ENCODE measurements at regions not wholly inside any gene's neighbourhood (a gene's known extent, or its start where the extent isn't known, plus 50 kb on each side); places are given as distances from the start of the nearest gene placed in this dataset.

GRCh38 chr2:76310894-76311633 is 600.3 kb upstream of the GCFC2 start:
- Histone ChIP-seq H2AK5ac (ENCODE audit: low read depth, low read length) (no peak overlapping the region), H2BK12ac (ENCODE audit: low read length) (no peak overlapping the region), H2BK5ac (ENCODE audit: low read length) (no peak overlapping the region), H2BK15ac (ENCODE audit: low read length) (no peak overlapping the region), H3K79me1 (ENCODE audit: low read depth, low read length) (no peaks in the 10 kb centered on the region), H2AFZ (ENCODE audit: low read length) (no peak overlapping the region), H3K4me1 (ENCODE audit: control insufficient read depth in 2 of 2, insufficient read depth in 1 of 2, low read depth in 1 of 2, low read length in 2 of 2) (no peaks in the 10 kb centered on the region), H3K23ac (ENCODE audit: low read depth, low read length, poor library complexity) (no peak overlapping the region), H2BK120ac (ENCODE audit: low read depth, low read length) (no peak overlapping the region), H3K14ac (ENCODE audit: low read length) (no peak overlapping the region), H3K4me2 (ENCODE audit: insufficient read depth, low read length, poor library complexity, severe bottlenecking) (no peak overlapping the region), H3K27me3 (ENCODE audit: control insufficient read depth in 3 of 3, insufficient read depth in 3 of 3, low read depth in 1 of 3, low read length in 3 of 3) (no peaks in the 10 kb centered on the region), H3K9me3 (replicated peaks in 1 of 2; ENCODE audit: control insufficient read depth in 2 of 2, insufficient read depth in 1 of 2, low read depth in 1 of 2, low read length in 2 of 2) (no peaks in the 10 kb centered on the region), H3K36me3 (replicated peaks in 1 of 2; ENCODE audit: control insufficient read depth in 2 of 2, insufficient read depth in 2 of 2, low read length in 2 of 2) (no peaks in the 10 kb centered on the region), H3K18ac (ENCODE audit: low read length) (no peak overlapping the region), H4K8ac (ENCODE audit: low read depth, low read length) (no peak overlapping the region), H3K4me3 (ENCODE audit: low read length in 2 of 2) (no peak overlapping the region), H3K27ac (replicated peaks; ENCODE audit: low read length) (no peak overlapping the region), H3K4ac (ENCODE audit: low read length) (no peak overlapping the region), H3K9ac (ENCODE audit: low read depth, low read length, poor library complexity) (no peak overlapping the region), H4K91ac (ENCODE audit: low read depth, low read length, poor library complexity) (no peak overlapping the region)
- DNase-seq (ENCODE audit: low spot score): no peak
- WGBS, 2 donors (ENCODE audit: extremely low coverage in 2 of 2, insufficient read length in 2 of 2, insufficient replicate concordance in 1 of 2): no CpG with 5 or more reads among the region's 2 CpGs

GRCh38 chr2:76307495-76307894 is 596.8 kb upstream of the GCFC2 start:
- Histone ChIP-seq H3K9me3 (replicated peaks in 1 of 2; ENCODE audit: control insufficient read depth in 2 of 2, insufficient read depth in 1 of 2, low read depth in 1 of 2, low read length in 2 of 2) (no peaks in the 10 kb centered on the region), H3K79me1 (ENCODE audit: low read depth, low read length) (no peaks in the 10 kb centered on the region), H2AFZ (ENCODE audit: low read length) (no peak overlapping the region), H3K18ac (ENCODE audit: low read length) (no peak overlapping the region), H2AK5ac (ENCODE audit: low read depth, low read length) (no peak overlapping the region), H2BK5ac (ENCODE audit: low read length) (no peak overlapping the region), H3K4me1 (ENCODE audit: control insufficient read depth in 2 of 2, insufficient read depth in 1 of 2, low read depth in 1 of 2, low read length in 2 of 2) (no peaks in the 10 kb centered on the region), H3K4me3 (ENCODE audit: low read length in 2 of 2) (no peak overlapping the region), H3K27ac (replicated peaks; ENCODE audit: low read length) (no peak overlapping the region), H3K23ac (ENCODE audit: low read depth, low read length, poor library complexity) (no peak overlapping the region), H3K4me2 (ENCODE audit: insufficient read depth, low read length, poor library complexity, severe bottlenecking) (no peak overlapping the region), H3K14ac (ENCODE audit: low read length) (no peak overlapping the region), H3K36me3 (replicated peaks in 1 of 2; ENCODE audit: control insufficient read depth in 2 of 2, insufficient read depth in 2 of 2, low read length in 2 of 2) (no peaks in the 10 kb centered on the region), H4K8ac (ENCODE audit: low read depth, low read length) (no peak overlapping the region), H3K9ac (ENCODE audit: low read depth, low read length, poor library complexity) (no peak overlapping the region), H4K91ac (ENCODE audit: low read depth, low read length, poor library complexity) (no peak overlapping the region), H2BK120ac (ENCODE audit: low read depth, low read length) (no peak overlapping the region), H2BK12ac (ENCODE audit: low read length) (no peak overlapping the region), H3K4ac (ENCODE audit: low read length) (no peak overlapping the region), H3K27me3 (ENCODE audit: control insufficient read depth in 3 of 3, insufficient read depth in 3 of 3, low read depth in 1 of 3, low read length in 3 of 3) (no peaks in the 10 kb centered on the region), H2BK15ac (ENCODE audit: low read length) (no peak overlapping the region)
- DNase-seq (ENCODE audit: low spot score): no peak

- Histone ChIP-seq H3K14ac (ENCODE audit: low read length) (no peak overlapping the region), H2AFZ (ENCODE audit: low read length) (no peak overlapping the region), H2BK12ac (ENCODE audit: low read length) (no peak overlapping the region), H3K18ac (ENCODE audit: low read length) (no peak overlapping the region), H2BK15ac (ENCODE audit: low read length) (no peak overlapping the region), H3K4me1 (ENCODE audit: control insufficient read depth in 2 of 2, insufficient read depth in 1 of 2, low read depth in 1 of 2, low read length in 2 of 2) (no peaks in the 10 kb centered on the region), H3K79me1 (ENCODE audit: low read depth, low read length) (no peaks in the 10 kb centered on the region), H3K4me2 (ENCODE audit: insufficient read depth, low read length, poor library complexity, severe bottlenecking) (no peak overlapping the region), H4K91ac (ENCODE audit: low read depth, low read length, poor library complexity) (no peak overlapping the region), H3K27me3 (ENCODE audit: control insufficient read depth in 3 of 3, insufficient read depth in 3 of 3, low read depth in 1 of 3, low read length in 3 of 3) (no peaks in the 10 kb centered on the region), H4K8ac (ENCODE audit: low read depth, low read length) (no peak overlapping the region), H3K4ac (ENCODE audit: low read length) (no peak overlapping the region), H3K23ac (ENCODE audit: low read depth, low read length, poor library complexity) (no peak overlapping the region), H3K36me3 (replicated peaks in 1 of 2; ENCODE audit: control insufficient read depth in 2 of 2, insufficient read depth in 2 of 2, low read length in 2 of 2) (no peaks in the 10 kb centered on the region), H2AK5ac (ENCODE audit: low read depth, low read length) (no peak overlapping the region), H3K27ac (replicated peaks; ENCODE audit: low read length) (no peak overlapping the region), H2BK5ac (ENCODE audit: low read length) (no peak overlapping the region), H3K4me3 (ENCODE audit: low read length in 2 of 2) (no peak overlapping the region), H3K9me3 (replicated peaks in 1 of 2; ENCODE audit: control insufficient read depth in 2 of 2, insufficient read depth in 1 of 2, low read depth in 1 of 2, low read length in 2 of 2) (no peaks in the 10 kb centered on the region), H2BK120ac (ENCODE audit: low read depth, low read length) (no peak overlapping the region), H3K9ac (ENCODE audit: low read depth, low read length, poor library complexity) (no peak overlapping the region)
- no peak for DNase-seq (ENCODE audit: low spot score)
Measured at GRCh38 chr2:76298041-76298440, 587.3 kb upstream of the GCFC2 start.

- H3K27me3 ChIP-seq (ENCODE audit: control insufficient read depth in 3 of 3, insufficient read depth in 3 of 3, low read depth in 1 of 3, low read length in 3 of 3): no peaks in the 10 kb centered on the region
Measured at GRCh38 chr2:76296438-76296837, 585.7 kb upstream of the GCFC2 start.

More at GRCh38 chr2:76296438-76296837, 585.7 kb upstream of the GCFC2 start:
- Histone ChIP-seq H3K79me1 (ENCODE audit: low read depth, low read length) (no peaks in the 10 kb centered on the region), H3K4me2 (ENCODE audit: insufficient read depth, low read length, poor library complexity, severe bottlenecking) (no peak overlapping the region), H3K9ac (ENCODE audit: low read depth, low read length, poor library complexity) (no peak overlapping the region), H3K4ac (ENCODE audit: low read length) (no peak overlapping the region), H2BK120ac (ENCODE audit: low read depth, low read length) (no peak overlapping the region), H3K27ac (replicated peaks; ENCODE audit: low read length) (no peak overlapping the region), H3K4me3 (ENCODE audit: low read length in 2 of 2) (no peak overlapping the region), H2AK5ac (ENCODE audit: low read depth, low read length) (no peak overlapping the region), H3K4me1 (ENCODE audit: control insufficient read depth in 2 of 2, insufficient read depth in 1 of 2, low read depth in 1 of 2, low read length in 2 of 2) (no peaks in the 10 kb centered on the region), H3K9me3 (replicated peaks in 1 of 2; ENCODE audit: control insufficient read depth in 2 of 2, insufficient read depth in 1 of 2, low read depth in 1 of 2, low read length in 2 of 2) (no peaks in the 10 kb centered on the region), H3K18ac (ENCODE audit: low read length) (no peak overlapping the region), H2BK15ac (ENCODE audit: low read length) (no peak overlapping the region), H3K23ac (ENCODE audit: low read depth, low read length, poor library complexity) (no peak overlapping the region), H2BK5ac (ENCODE audit: low read length) (no peak overlapping the region), H3K14ac (ENCODE audit: low read length) (no peak overlapping the region), H4K8ac (ENCODE audit: low read depth, low read length) (no peak overlapping the region), H4K91ac (ENCODE audit: low read depth, low read length, poor library complexity) (no peak overlapping the region), H2BK12ac (ENCODE audit: low read length) (no peak overlapping the region), H3K36me3 (replicated peaks in 1 of 2; ENCODE audit: control insufficient read depth in 2 of 2, insufficient read depth in 2 of 2, low read length in 2 of 2) (no peaks in the 10 kb centered on the region), H2AFZ (ENCODE audit: low read length) (no peak overlapping the region)
- DNase-seq (ENCODE audit: low spot score): no peak
- WGBS, 2 donors (ENCODE audit: extremely low coverage in 2 of 2, insufficient read length in 2 of 2, insufficient replicate concordance in 1 of 2): no CpG with 5 or more reads among the region's 3 CpGs

Measured in neuronal stem cell (in vitro differentiated cells).